Chondrocyte (in vitro differentiated cells): ENCODE measurements at regions not wholly inside any gene's neighbourhood (a gene's known extent, or its start where the extent isn't known, plus 50 kb on each side); places are given as distances from the start of the nearest gene placed in this dataset.
A peak's percentile ranks its signal among the peaks of the same experiment; 100 is the strongest.
"Not testable (repeated sequence)": the region's sequence is repeated elsewhere in the genome, so short reads cannot be mapped to it uniquely, and the experiment has no call there.

Source experiments
- DNase-seq: peaks from one replicate; pipeline ENCODE4 v3.0.0; 2021; ENCODE audit warnings: mixed read lengths, low spot score
- H3K27ac Mint-ChIP-seq: one replicate; pipeline ENCODE4 v1.8.0; 2021; ENCODE audit warnings: mild to moderate bottlenecking, moderate library complexity, mixed read lengths; ENCODE audit not compliant: unreplicated experiment
- H3K27me3 Mint-ChIP-seq: 2 replicates; pipeline ENCODE4 v1.8.0; 2021; ENCODE audit warnings: low read depth, mixed read lengths
- H3K36me3 Mint-ChIP-seq: 2 replicates; pipeline ENCODE4 v1.8.0; 2021; ENCODE audit warnings: low read depth, mixed read lengths
- H3K4me1 Mint-ChIP-seq: 2 replicates; pipeline ENCODE4 v1.8.0; 2021; ENCODE audit warnings: low read depth, mild to moderate bottlenecking, mixed read lengths
- H3K4me3 Mint-ChIP-seq: one replicate; pipeline ENCODE4 v1.8.0; 2021; ENCODE audit warnings: mild to moderate bottlenecking, moderate library complexity, mixed read lengths; ENCODE audit not compliant: unreplicated experiment
- H3K9me3 Mint-ChIP-seq: 2 replicates; pipeline ENCODE4 v1.8.0; 2021; ENCODE audit warnings: low read depth, mixed read lengths
- CTCF ChIP-seq: fragments of 200-600 bp; sonication (generic); IDR thresholded peaks from 2 replicates; pipeline ENCODE4 v1.5.0; 2021; ENCODE audit warnings: antibody characterized with exemption, mild to moderate bottlenecking, moderate library complexity

GRCh38 chrX:45421806-45422205 is 221.1 kb upstream of the DIPK2B start:
- no peak overlapping the region for H3K27ac Mint-ChIP-seq

GRCh38 chrX:45404206-45404605 is 203.5 kb upstream of the DIPK2B start:
- no peak for TF ChIP-seq CTCF
- Mint-ChIP-seq H3K4me3 (no peak overlapping the region), H3K27me3 (no peaks in the 10 kb centered on the region), H3K27ac (no peak overlapping the region), H3K4me1 (peaks cover 21% of the 10 kb centered on the region), H3K9me3 (peaks cover 26% of the 10 kb centered on the region), H3K36me3 (no peaks in the 10 kb centered on the region)
- DNase-seq = no peak

More at GRCh38 chrX:45421806-45422205, 221.1 kb upstream of the DIPK2B start:
- no peak for TF ChIP-seq CTCF
- Mint-ChIP-seq H3K36me3 (peaks cover 1% of the 10 kb centered on the region), H3K9me3 (peaks cover 29% of the 10 kb centered on the region), H3K27me3 (no peaks in the 10 kb centered on the region), H3K4me1 (peaks cover 10% of the 10 kb centered on the region), H3K4me3 (no peak overlapping the region)
- no peak for DNase-seq

GRCh38 chrX:45401923-45402322 is 201.2 kb upstream of the DIPK2B start:
- TF ChIP-seq CTCF = no peak
- no peaks in the 10 kb centered on the region for H3K27me3 Mint-ChIP-seq
- H3K27ac Mint-ChIP-seq = no peak overlapping the region
- peaks cover 29% of the 10 kb centered on the region for H3K9me3 Mint-ChIP-seq
- peaks cover 23% of the 10 kb centered on the region for H3K4me1 Mint-ChIP-seq
- no peak for DNase-seq
- H3K4me3 Mint-ChIP-seq = no peak overlapping the region
- no peaks in the 10 kb centered on the region for H3K36me3 Mint-ChIP-seq

- H3K4me3 Mint-ChIP-seq, H3K27me3 Mint-ChIP-seq, DNase-seq, H3K36me3 Mint-ChIP-seq: not testable (repeated sequence)
- Mint-ChIP-seq H3K9me3 (peaks cover 24% of the 10 kb centered on the region), H3K4me1 (peaks cover 23% of the 10 kb centered on the region), H3K27ac (peak overlapping the region; percentile 88)
Observed at GRCh38 chrX:45400951-45401725, 200.5 kb upstream of the DIPK2B start.

- H3K4me1 Mint-ChIP-seq = peaks cover 23% of the 10 kb centered on the region
- no peak for DNase-seq
Observed at GRCh38 chrX:45400027-45400779, 199.5 kb upstream of the DIPK2B start.

More at GRCh38 chrX:45400027-45400779, 199.5 kb upstream of the DIPK2B start:
- H3K27ac Mint-ChIP-seq = peak overlapping the region; percentile 88
- H3K36me3 Mint-ChIP-seq = peaks cover 1% of the 10 kb centered on the region
- no peaks in the 10 kb centered on the region for H3K27me3 Mint-ChIP-seq
- TF ChIP-seq CTCF = no peak
- H3K4me3 Mint-ChIP-seq = no peak overlapping the region
- H3K9me3 Mint-ChIP-seq = peaks cover 26% of the 10 kb centered on the region
